ENCODE measurements at regions not wholly inside any gene's neighbourhood (a gene's known extent, or its start where the extent isn't known, plus 50 kb on each side); places are given as distances from the start of the nearest gene placed in this dataset.

DNA sequence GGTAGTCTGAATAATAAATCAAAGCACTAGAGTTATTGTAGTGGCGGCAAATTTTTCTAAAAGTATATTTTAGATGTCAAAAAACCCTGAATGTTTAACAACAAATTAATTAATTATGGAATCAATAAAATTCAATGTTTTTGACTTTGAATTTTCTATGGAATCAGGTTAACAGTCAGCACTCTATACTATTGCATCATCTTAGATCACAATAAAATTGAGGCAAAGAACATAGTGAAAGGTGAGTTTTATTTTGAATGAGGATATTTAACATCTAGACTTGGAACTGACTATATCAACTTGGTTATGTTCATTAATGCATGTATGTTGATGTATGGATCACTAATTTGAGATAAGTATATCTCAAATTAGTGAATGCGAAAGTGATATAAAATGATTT, 148.5 kb downstream of the TNFSF18 start:
- DNase-seq (ENCODE audit: low read depth, low spot score) = no peak
- Histone ChIP-seq H3K9me3 (ENCODE audit: control insufficient read depth in 1 of 2, insufficient read depth in 1 of 2, low read depth in 1 of 2, low read length in 2 of 2) (no peaks in the 10 kb centered on the region), H3K36me3 (ENCODE audit: control insufficient read depth in 1 of 2, insufficient read depth in 2 of 2, low read length in 2 of 2) (peaks cover 0 to 13% of the 10 kb centered on the region in 2 experiments; a peak in 2 of 4 replicates), H3K4me2 (ENCODE audit: low read length) (no peak overlapping the region), H4K20me1 (ENCODE audit: insufficient read depth) (no peaks in the 10 kb centered on the region), H2AFZ (ENCODE audit: low read depth, low read length, poor library complexity, severe bottlenecking) (no peak overlapping the region), H3K79me2 (ENCODE audit: insufficient read depth, low read length) (peaks cover 36% of the 10 kb centered on the region), H3K4me1 (ENCODE audit: control insufficient read depth in 1 of 2, insufficient read depth in 2 of 2, low read length in 2 of 2) (peaks cover 72 to 90% of the 10 kb centered on the region in 2 experiments), H3K27me3 (ENCODE audit: insufficient read depth, low read length) (no peaks in the 10 kb centered on the region), H3K9me2 (ENCODE audit: insufficient read depth) (no peaks in the 10 kb centered on the region), H3K27ac (ENCODE audit: low read depth, low read length) (peak overlapping the region; percentile 74; the same call in 1 of the 2 replicates), H3K4me3 (replicated peaks in 1 of 2; ENCODE audit: low read depth in 1 of 2, low read length in 2 of 2) (no peak overlapping the region), H3K9ac (ENCODE audit: low read length) (no peak overlapping the region)
- no TSS peak for BruUV-seq (replicated peaks)
- intact Hi-C loops (cut with micrococcal nuclease) = no loop called here
- TF ChIP-seq ZFX (IDR thresholded peaks at IDR 0.05) (no peak), CEBPB (IDR thresholded peaks at IDR 0.05; ENCODE audit: low read depth) (peak; percentile 37; the same call in 1 of the 2 replicates)
- RAD21 ChIA-PET (ENCODE audit: low non-redundant PET in 1 of 2, low total read pairs in 2 of 2, uncharacterized antibody in 2 of 2, unreplicated experiment in 2 of 2) = interaction anchor here in 1 of 2 experiments (1.0 kb wide), 1 partner anchor 14 kb away, joined by 3 read pairs; no protein-coding TSS in a partner anchor
- no peak for ATAC-seq
- CTCF ChIA-PET = no interaction called here
- POLR2A ChIA-PET = interaction anchor here (0.9 to 1.2 kb wide), 2 partner anchors 8 to 31 kb away, joined by 3 read pairs; no protein-coding TSS in a partner anchor

DNA sequence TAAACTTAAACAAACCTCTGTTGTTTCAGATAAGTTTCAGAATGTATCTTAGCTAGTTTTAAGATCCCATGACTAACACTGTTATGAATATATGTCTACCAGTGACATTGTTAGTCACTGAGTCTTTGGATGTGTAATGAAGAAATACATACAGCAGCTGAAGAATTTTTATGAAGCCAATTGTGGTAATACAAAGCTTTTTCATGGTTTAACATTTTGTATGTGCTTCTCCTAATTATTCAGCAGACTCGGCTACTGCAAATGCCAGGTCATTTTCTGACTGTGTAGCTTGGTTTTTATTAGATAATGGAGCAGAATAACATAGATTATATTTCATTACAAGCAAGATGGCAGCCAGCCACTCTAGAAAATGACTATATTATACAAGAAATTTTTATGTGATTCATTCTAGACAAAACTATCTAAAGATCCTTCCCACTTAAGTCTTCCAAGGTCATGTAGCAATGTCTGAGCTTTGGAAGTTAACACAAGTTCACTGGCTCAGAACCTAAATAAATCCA, 147.8 kb downstream of the TNFSF18 start:
- no peaks in the 10 kb centered on the region for H3K9me3 ChIP-seq (ENCODE audit: control insufficient read depth in 1 of 2, insufficient read depth in 1 of 2, low read depth in 1 of 2, low read length in 2 of 2)
- no peak for DNase-seq (ENCODE audit: low read depth, low spot score)
- H3K27ac ChIP-seq (ENCODE audit: low read depth, low read length) = peak overlapping the region; percentile 74
- intact Hi-C loops (cut with micrococcal nuclease) = no loop called here
- H3K4me3 ChIP-seq (replicated peaks in 1 of 2; ENCODE audit: low read depth in 1 of 2, low read length in 2 of 2) = no peak overlapping the region
- ATAC-seq = no peak
- peak overlapping the region; percentile 56; the same call in 1 of the 2 replicates for H3K9ac ChIP-seq (ENCODE audit: low read length)
- no peaks in the 10 kb centered on the region for H3K9me2 ChIP-seq (ENCODE audit: insufficient read depth)
- peaks cover 72 to 90% of the 10 kb centered on the region in 2 experiments for H3K4me1 ChIP-seq (ENCODE audit: control insufficient read depth in 1 of 2, insufficient read depth in 2 of 2, low read length in 2 of 2)
- H4K20me1 ChIP-seq (ENCODE audit: insufficient read depth) = no peaks in the 10 kb centered on the region
- H3K27me3 ChIP-seq (ENCODE audit: insufficient read depth, low read length) = no peaks in the 10 kb centered on the region
- ChIA-PET POLR2A (interaction anchor here (0.9 to 1.2 kb wide), 2 partner anchors 8 to 30 kb away, joined by 3 read pairs; no protein-coding TSS in a partner anchor), RAD21 (ENCODE audit: low non-redundant PET in 1 of 2, low total read pairs in 2 of 2, uncharacterized antibody in 2 of 2, unreplicated experiment in 2 of 2) (interaction anchor here in 1 of 2 experiments (1.0 kb wide), 1 partner anchor 15 kb away, joined by 3 read pairs; no protein-coding TSS in a partner anchor), CTCF (no interaction called here)
- BruUV-seq (replicated peaks) = no TSS peak
- peak overlapping the region; percentile 40 for H3K4me2 ChIP-seq (ENCODE audit: low read length)
- peaks cover 0 to 20% of the 10 kb centered on the region in 2 experiments; a peak in 2 of 4 replicates for H3K36me3 ChIP-seq (ENCODE audit: control insufficient read depth in 1 of 2, insufficient read depth in 2 of 2, low read length in 2 of 2)
- H3K79me2 ChIP-seq (ENCODE audit: insufficient read depth, low read length) = peaks cover 34% of the 10 kb centered on the region
- no peak overlapping the region for H2AFZ ChIP-seq (ENCODE audit: low read depth, low read length, poor library complexity, severe bottlenecking)
- 0 out of 2 replicates have a peak, but pooled peaks have one; percentile 34 for TF ChIP-seq SIN3A (IDR thresholded peaks at IDR 0.05; ENCODE audit: low read depth)
- TF ChIP-seq, protein P1, sequence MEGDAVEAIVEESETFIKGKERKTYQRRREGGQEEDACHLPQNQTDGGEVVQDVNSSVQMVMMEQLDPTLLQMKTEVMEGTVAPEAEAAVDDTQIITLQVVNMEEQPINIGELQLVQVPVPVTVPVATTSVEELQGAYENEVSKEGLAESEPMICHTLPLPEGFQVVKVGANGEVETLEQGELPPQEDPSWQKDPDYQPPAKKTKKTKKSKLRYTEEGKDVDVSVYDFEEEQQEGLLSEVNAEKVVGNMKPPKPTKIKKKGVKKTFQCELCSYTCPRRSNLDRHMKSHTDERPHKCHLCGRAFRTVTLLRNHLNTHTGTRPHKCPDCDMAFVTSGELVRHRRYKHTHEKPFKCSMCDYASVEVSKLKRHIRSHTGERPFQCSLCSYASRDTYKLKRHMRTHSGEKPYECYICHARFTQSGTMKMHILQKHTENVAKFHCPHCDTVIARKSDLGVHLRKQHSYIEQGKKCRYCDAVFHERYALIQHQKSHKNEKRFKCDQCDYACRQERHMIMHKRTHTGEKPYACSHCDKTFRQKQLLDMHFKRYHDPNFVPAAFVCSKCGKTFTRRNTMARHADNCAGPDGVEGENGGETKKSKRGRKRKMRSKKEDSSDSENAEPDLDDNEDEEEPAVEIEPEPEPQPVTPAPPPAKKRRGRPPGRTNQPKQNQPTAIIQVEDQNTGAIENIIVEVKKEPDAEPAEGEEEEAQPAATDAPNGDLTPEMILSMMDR (IDR thresholded peaks at IDR 0.05 in 2 of 3, conservative IDR thresholded peaks at IDR 0.05 in 1 of 3; ENCODE audit: borderline replicate concordance in 1 of 3, insufficient read depth in 1 of 3, low read depth in 2 of 3, low read length in 2 of 3) = no peak
- no peak for TF ChIP-seq TCF7L2 (IDR thresholded peaks at IDR 0.05; ENCODE audit: borderline replicate concordance, extremely low read depth, insufficient read depth, insufficient read length)
- no peak for TF ChIP-seq RAD21 (IDR thresholded peaks at IDR 0.05; ENCODE audit: low read depth)
- TF ChIP-seq SRF (IDR thresholded peaks at IDR 0.05; ENCODE audit: low read depth) = no peak
